ENCODE measurements at regions not wholly inside any gene's neighbourhood (a gene's known extent, or its start where the extent isn't known, plus 50 kb on each side); places are given as distances from the start of the nearest gene placed in this dataset.

DNA sequence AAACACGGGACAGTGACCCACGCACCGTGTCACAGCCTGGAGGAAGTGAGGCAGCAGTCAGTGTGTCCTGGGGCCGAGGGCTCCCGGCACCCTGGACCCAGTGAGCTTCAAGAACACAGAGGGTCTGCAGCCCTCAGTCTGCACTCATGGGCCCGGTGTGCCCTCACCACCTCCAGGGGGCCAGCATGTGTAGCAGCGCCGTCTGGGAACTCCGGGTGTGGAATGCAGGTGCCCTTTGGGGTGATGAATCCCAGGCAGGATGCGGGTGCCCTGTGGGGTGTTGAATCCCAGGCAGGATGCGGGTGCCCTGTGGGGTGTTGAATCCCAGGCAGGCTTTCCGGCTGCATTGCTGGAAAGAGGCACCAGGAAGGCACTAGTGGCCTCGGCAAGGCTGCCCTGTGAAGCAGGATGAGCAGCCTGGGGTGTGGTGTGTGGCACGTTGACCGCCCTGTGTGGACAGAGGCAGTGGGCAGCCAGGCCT lies 1399.9 kb downstream of the BRD1 start:
- no peaks in the 10 kb centered on the region for H3K36me3 ChIP-seq (ENCODE audit: insufficient read depth)
- H2AFZ ChIP-seq: no peak overlapping the region
- ATAC-seq: peak; percentile 20; the same call in 1 of the 3 replicates
- no peaks in the 10 kb centered on the region for H4K20me1 ChIP-seq (replicated peaks; ENCODE audit: insufficient read depth)
- no peak for DNase-seq (ENCODE audit: low spot score)
- no peaks in the 10 kb centered on the region for H3K4me1 ChIP-seq (ENCODE audit: insufficient read depth)
- H3K27me3 ChIP-seq (ENCODE audit: insufficient read depth): no peaks in the 10 kb centered on the region
- H3K4me1 Mint-ChIP-seq: peaks cover 10% of the 10 kb centered on the region
- H3K27ac ChIP-seq (ENCODE audit: low read depth): no peak overlapping the region
- no peak overlapping the region for H3K27ac Mint-ChIP-seq
- peaks cover 7% of the 10 kb centered on the region for H3K27me3 Mint-ChIP-seq (ENCODE audit: insufficient read depth, low read depth, poor library complexity)
- H3K36me3 Mint-ChIP-seq (ENCODE audit: low read depth): no peaks in the 10 kb centered on the region
- no peak overlapping the region for H3K4me3 Mint-ChIP-seq
- no peak for TF ChIP-seq JUNB (IDR thresholded peaks at IDR 0.05; ENCODE audit: unreplicated experiment)
- no peak for TF ChIP-seq EZH2 (IDR thresholded peaks at IDR 0.05; ENCODE audit: low read depth, unreplicated experiment)
- no peak for TF ChIP-seq NANOG (IDR thresholded peaks at IDR 0.05; ENCODE audit: borderline replicate concordance)
- TF ChIP-seq, protein P1, sequence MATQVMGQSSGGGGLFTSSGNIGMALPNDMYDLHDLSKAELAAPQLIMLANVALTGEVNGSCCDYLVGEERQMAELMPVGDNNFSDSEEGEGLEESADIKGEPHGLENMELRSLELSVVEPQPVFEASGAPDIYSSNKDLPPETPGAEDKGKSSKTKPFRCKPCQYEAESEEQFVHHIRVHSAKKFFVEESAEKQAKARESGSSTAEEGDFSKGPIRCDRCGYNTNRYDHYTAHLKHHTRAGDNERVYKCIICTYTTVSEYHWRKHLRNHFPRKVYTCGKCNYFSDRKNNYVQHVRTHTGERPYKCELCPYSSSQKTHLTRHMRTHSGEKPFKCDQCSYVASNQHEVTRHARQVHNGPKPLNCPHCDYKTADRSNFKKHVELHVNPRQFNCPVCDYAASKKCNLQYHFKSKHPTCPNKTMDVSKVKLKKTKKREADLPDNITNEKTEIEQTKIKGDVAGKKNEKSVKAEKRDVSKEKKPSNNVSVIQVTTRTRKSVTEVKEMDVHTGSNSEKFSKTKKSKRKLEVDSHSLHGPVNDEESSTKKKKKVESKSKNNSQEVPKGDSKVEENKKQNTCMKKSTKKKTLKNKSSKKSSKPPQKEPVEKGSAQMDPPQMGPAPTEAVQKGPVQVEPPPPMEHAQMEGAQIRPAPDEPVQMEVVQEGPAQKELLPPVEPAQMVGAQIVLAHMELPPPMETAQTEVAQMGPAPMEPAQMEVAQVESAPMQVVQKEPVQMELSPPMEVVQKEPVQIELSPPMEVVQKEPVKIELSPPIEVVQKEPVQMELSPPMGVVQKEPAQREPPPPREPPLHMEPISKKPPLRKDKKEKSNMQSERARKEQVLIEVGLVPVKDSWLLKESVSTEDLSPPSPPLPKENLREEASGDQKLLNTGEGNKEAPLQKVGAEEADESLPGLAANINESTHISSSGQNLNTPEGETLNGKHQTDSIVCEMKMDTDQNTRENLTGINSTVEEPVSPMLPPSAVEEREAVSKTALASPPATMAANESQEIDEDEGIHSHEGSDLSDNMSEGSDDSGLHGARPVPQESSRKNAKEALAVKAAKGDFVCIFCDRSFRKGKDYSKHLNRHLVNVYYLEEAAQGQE (IDR thresholded peaks at IDR 0.05; ENCODE audit: unreplicated experiment): no peak
- TF ChIP-seq ZNF114 (CRISPR knock-in tag; IDR thresholded peaks at IDR 0.05): no peak
- TF ChIP-seq, protein P2, sequence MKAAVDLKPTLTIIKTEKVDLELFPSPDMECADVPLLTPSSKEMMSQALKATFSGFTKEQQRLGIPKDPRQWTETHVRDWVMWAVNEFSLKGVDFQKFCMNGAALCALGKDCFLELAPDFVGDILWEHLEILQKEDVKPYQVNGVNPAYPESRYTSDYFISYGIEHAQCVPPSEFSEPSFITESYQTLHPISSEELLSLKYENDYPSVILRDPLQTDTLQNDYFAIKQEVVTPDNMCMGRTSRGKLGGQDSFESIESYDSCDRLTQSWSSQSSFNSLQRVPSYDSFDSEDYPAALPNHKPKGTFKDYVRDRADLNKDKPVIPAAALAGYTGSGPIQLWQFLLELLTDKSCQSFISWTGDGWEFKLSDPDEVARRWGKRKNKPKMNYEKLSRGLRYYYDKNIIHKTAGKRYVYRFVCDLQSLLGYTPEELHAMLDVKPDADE (IDR thresholded peaks at IDR 0.05): no peak
- TF ChIP-seq, protein P3, sequence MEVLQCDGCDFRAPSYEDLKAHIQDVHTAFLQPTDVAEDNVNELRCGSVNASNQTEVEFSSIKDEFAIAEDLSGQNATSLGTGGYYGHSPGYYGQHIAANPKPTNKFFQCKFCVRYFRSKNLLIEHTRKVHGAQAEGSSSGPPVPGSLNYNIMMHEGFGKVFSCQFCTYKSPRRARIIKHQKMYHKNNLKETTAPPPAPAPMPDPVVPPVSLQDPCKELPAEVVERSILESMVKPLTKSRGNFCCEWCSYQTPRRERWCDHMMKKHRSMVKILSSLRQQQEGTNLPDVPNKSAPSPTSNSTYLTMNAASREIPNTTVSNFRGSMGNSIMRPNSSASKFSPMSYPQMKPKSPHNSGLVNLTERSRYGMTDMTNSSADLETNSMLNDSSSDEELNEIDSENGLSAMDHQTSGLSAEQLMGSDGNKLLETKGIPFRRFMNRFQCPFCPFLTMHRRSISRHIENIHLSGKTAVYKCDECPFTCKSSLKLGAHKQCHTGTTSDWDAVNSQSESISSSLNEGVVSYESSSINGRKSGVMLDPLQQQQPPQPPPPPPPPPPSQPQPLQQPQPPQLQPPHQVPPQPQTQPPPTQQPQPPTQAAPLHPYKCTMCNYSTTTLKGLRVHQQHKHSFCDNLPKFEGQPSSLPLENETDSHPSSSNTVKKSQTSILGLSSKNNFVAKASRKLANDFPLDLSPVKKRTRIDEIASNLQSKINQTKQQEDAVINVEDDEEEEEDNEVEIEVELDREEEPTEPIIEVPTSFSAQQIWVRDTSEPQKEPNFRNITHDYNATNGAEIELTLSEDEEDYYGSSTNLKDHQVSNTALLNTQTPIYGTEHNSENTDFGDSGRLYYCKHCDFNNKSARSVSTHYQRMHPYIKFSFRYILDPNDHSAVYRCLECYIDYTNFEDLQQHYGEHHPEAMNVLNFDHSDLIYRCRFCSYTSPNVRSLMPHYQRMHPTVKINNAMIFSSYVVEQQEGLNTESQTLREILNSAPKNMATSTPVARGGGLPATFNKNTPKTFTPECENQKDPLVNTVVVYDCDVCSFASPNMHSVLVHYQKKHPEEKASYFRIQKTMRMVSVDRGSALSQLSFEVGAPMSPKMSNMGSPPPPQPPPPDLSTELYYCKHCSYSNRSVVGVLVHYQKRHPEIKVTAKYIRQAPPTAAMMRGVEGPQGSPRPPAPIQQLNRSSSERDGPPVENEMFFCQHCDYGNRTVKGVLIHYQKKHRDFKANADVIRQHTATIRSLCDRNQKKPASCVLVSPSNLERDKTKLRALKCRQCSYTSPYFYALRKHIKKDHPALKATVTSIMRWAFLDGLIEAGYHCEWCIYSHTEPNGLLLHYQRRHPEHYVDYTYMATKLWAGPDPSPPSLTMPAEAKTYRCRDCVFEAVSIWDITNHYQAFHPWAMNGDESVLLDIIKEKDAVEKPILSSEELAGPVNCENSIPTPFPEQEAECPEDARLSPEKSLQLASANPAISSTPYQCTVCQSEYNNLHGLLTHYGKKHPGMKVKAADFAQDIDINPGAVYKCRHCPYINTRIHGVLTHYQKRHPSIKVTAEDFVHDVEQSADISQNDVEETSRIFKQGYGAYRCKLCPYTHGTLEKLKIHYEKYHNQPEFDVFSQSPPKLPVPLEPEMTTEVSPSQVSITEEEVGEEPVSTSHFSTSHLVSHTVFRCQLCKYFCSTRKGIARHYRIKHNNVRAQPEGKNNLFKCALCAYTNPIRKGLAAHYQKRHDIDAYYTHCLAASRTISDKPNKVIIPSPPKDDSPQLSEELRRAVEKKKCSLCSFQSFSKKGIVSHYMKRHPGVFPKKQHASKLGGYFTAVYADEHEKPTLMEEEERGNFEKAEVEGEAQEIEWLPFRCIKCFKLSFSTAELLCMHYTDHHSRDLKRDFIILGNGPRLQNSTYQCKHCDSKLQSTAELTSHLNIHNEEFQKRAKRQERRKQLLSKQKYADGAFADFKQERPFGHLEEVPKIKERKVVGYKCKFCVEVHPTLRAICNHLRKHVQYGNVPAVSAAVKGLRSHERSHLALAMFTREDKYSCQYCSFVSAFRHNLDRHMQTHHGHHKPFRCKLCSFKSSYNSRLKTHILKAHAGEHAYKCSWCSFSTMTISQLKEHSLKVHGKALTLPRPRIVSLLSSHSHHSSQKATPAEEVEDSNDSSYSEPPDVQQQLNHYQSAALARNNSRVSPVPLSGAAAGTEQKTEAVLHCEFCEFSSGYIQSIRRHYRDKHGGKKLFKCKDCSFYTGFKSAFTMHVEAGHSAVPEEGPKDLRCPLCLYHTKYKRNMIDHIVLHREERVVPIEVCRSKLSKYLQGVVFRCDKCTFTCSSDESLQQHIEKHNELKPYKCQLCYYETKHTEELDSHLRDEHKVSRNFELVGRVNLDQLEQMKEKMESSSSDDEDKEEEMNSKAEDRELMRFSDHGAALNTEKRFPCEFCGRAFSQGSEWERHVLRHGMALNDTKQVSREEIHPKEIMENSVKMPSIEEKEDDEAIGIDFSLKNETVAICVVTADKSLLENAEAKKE (CRISPR knock-in tag; IDR thresholded peaks at IDR 0.05): no peak
- no peak for TF ChIP-seq CREB1 (CRISPR knock-in tag; IDR thresholded peaks at IDR 0.05; ENCODE audit: low read depth)
- TF ChIP-seq POLR2AphosphoS5 (IDR thresholded peaks at IDR 0.05; ENCODE audit: low read depth): no peak
- TF ChIP-seq EZH2phosphoT487 (IDR thresholded peaks at IDR 0.05; ENCODE audit: unreplicated experiment): no peak
- no peak overlapping the region for H3K4me2 ChIP-seq
- peaks cover 3% of the 10 kb centered on the region; the same call in 1 of the 3 replicates for H3K9me3 Mint-ChIP-seq
- no peaks in the 10 kb centered on the region for H3F3A ChIP-seq (replicated peaks; ENCODE audit: low read depth)
- H3K79me2 ChIP-seq (replicated peaks; ENCODE audit: insufficient read depth): no peaks in the 10 kb centered on the region
- no peaks in the 10 kb centered on the region for H3K9me2 ChIP-seq (ENCODE audit: insufficient read depth)
- no peak overlapping the region for H3K4me3 ChIP-seq

All from GM23338 (cell line).